ENCODE measurements at regions not wholly inside any gene's neighbourhood (a gene's known extent, or its start where the extent isn't known, plus 50 kb on each side); places are given as distances from the start of the nearest gene placed in this dataset.

GRCh38 chr20:11459090-11459890 lies 458.4 kb upstream of the BTBD3 start:
- H3K9ac ChIP-seq (replicated peaks in 1 of 4; ENCODE audit: extremely low read depth in 1 of 4, low read depth in 3 of 4, low read length in 3 of 4) = no peak overlapping the region
- WGBS, 2 experiments (ENCODE audit: extremely low coverage in 1 of 2, insufficient coverage in 1 of 2, insufficient read length in 1 of 2, insufficient replicate concordance in 2 of 2, low coverage in 1 of 2, low lambda C conversion rate in 2 of 2, missing lambda C conversion rate in 1 of 2) = 90% methylated on average over 2 of the region's 2 CpGs; no CpG with 5 or more reads in 1 of the 2 experiments
- no peak overlapping the region for H4K8ac ChIP-seq (ENCODE audit: extremely low read depth, insufficient read depth, low read length)
- no peak overlapping the region for H3K27ac ChIP-seq (ENCODE audit: low read depth, low read length)
- ChIA-PET CTCF (ENCODE audit: partially characterized antibody) (interaction anchor here (1.0 kb wide), 1 partner anchor 119 kb away, joined by 3 read pairs; no protein-coding TSS in a partner anchor), POLR2A (ENCODE audit: partially characterized antibody) (no interaction called here)
- no peak overlapping the region for H2AK5ac ChIP-seq (ENCODE audit: low read depth, low read length)
- 0 out of 7 replicates have a peak, but pooled peaks cover 0 to 2% (median 0%) of the 10 kb centered on the region in 4 experiments for H3K4me1 ChIP-seq (replicated peaks in 1 of 4; ENCODE audit: control insufficient read depth in 3 of 4, insufficient read depth in 4 of 4, low read length in 3 of 4)
- H2AFZ ChIP-seq (ENCODE audit: low read length) = no peak overlapping the region
- H3K14ac ChIP-seq (ENCODE audit: insufficient read length) = no peak overlapping the region
- H3K79me1 ChIP-seq (ENCODE audit: low read depth, low read length) = no peaks in the 10 kb centered on the region
- H2BK20ac ChIP-seq (ENCODE audit: low read length) = no peak overlapping the region
- H3K4me2 ChIP-seq (ENCODE audit: insufficient read depth in 1 of 2, low read depth in 2 of 2, low read length in 2 of 2) = no peak overlapping the region
- no peak overlapping the region for H2BK12ac ChIP-seq (ENCODE audit: low read depth, low read length)
- H4K20me1 ChIP-seq (replicated peaks in 1 of 2; ENCODE audit: control insufficient read depth in 1 of 2, insufficient read depth in 2 of 2, low read length in 2 of 2) = no peaks in the 10 kb centered on the region
- FAIRE-seq (no peak), DNase-seq (ENCODE audit: low read depth in 1 of 2, low spot score in 2 of 2) (no peak)
- H2BK5ac ChIP-seq (ENCODE audit: low read depth, low read length) = no peak overlapping the region
- no peak overlapping the region for H4K91ac ChIP-seq (replicated peaks; ENCODE audit: insufficient read length, low read length)
- no peaks in the 10 kb centered on the region for H3K27me3 ChIP-seq (replicated peaks in 1 of 4; ENCODE audit: control insufficient read depth in 3 of 4, extremely low read depth in 1 of 4, insufficient read depth in 3 of 4, low read length in 3 of 4)
- H3K9me3 ChIP-seq (ENCODE audit: insufficient read depth in 2 of 2, low read depth in 1 of 2, low read length in 1 of 2) = no peaks in the 10 kb centered on the region; a peak in 1 of 4 replicates
- no peak overlapping the region for H3K18ac ChIP-seq (ENCODE audit: extremely low read depth, low read length)
- no peaks in the 10 kb centered on the region for H3K36me3 ChIP-seq (ENCODE audit: control insufficient read depth in 2 of 4, insufficient read depth in 4 of 4, low read length in 3 of 4)
- no peaks in the 10 kb centered on the region for H3K23me2 ChIP-seq (ENCODE audit: low read depth, low read length)
- H3K4ac ChIP-seq (replicated peaks; ENCODE audit: insufficient read length, low read depth, low read length) = no peak overlapping the region
- no peak overlapping the region for H2BK120ac ChIP-seq (replicated peaks; ENCODE audit: low read depth, low read length)
- no peak overlapping the region for H3K56ac ChIP-seq (replicated peaks; ENCODE audit: insufficient read length, low read depth, low read length)
- no peak overlapping the region for H2BK15ac ChIP-seq (ENCODE audit: low read length)
- H3K79me2 ChIP-seq (ENCODE audit: control insufficient read depth in 1 of 2, insufficient read depth in 2 of 2, low read length in 2 of 2) = no peaks in the 10 kb centered on the region
- H3K4me3 ChIP-seq (ENCODE audit: extremely low read depth in 1 of 4, insufficient read depth in 2 of 4, low read depth in 3 of 4, low read length in 4 of 4) = no peak overlapping the region
- H3K23ac ChIP-seq (ENCODE audit: insufficient read length) = no peak overlapping the region
- H4K5ac ChIP-seq (ENCODE audit: insufficient read length, low read depth, low read length) = no peak overlapping the region
- TF ChIP-seq TCF12 (IDR thresholded peaks at IDR 0.05; ENCODE audit: low read depth, low read length) (no peak), POLR2AphosphoS5 (IDR thresholded peaks at IDR 0.05; ENCODE audit: low read depth, low read length) (no peak), KDM5A (IDR thresholded peaks at IDR 0.05; ENCODE audit: low read length) (no peak), GABPA (IDR thresholded peaks at IDR 0.05; ENCODE audit: borderline replicate concordance, insufficient read depth, low read length) (no peak), CTBP2 (IDR thresholded peaks at IDR 0.05; ENCODE audit: borderline replicate concordance, insufficient read depth, insufficient read length, low read length) (no peak)

Measured in H1 (cell line).